ENCODE measurements at regions not wholly inside any gene's neighbourhood (a gene's known extent, or its start where the extent isn't known, plus 50 kb on each side); places are given as distances from the start of the nearest gene placed in this dataset.
"Not testable (repeated sequence)": the region's sequence is repeated elsewhere in the genome, so short reads cannot be mapped to it uniquely, and the experiment has no call there.

- Histone ChIP-seq H3K36me3 (ENCODE audit: control insufficient read depth, insufficient read depth, low read length) (no peaks in the 10 kb centered on the region), H3K27ac (ENCODE audit: low read depth, low read length) (no peak overlapping the region), H3K27me3 (ENCODE audit: control insufficient read depth, insufficient read depth, low read length, poor library complexity, severe bottlenecking) (no peaks in the 10 kb centered on the region), H3K9ac (ENCODE audit: extremely low read depth, low read length, poor library complexity, severe bottlenecking) (no peak overlapping the region), H3K4me1 (ENCODE audit: control insufficient read depth, insufficient read depth, low read length) (no peaks in the 10 kb centered on the region), H3K9me3 (ENCODE audit: control insufficient read depth, low read length) (no peaks in the 10 kb centered on the region), H3K4me3 (ENCODE audit: low read length) (no peak overlapping the region)
- Mint-ChIP-seq H3K4me3 (no peak overlapping the region), H3K27me3 (ENCODE audit: insufficient read depth) (peaks cover 4% of the 10 kb centered on the region), H3K9me3 (peaks cover 24% of the 10 kb centered on the region), H3K27ac (no peak overlapping the region), H3K36me3 (ENCODE audit: low read depth) (peaks cover 2% of the 10 kb centered on the region), H3K4me1 (peaks cover 10% of the 10 kb centered on the region)
- DNase-seq = no peak
- no peak for TF ChIP-seq CTCF (conservative IDR thresholded peaks at IDR 0.05)
- WGBS, 2 experiments (ENCODE audit: insufficient coverage in 1 of 2, insufficient read length in 1 of 2) = 90 to 92% methylated on average over 4 of the region's 5 CpGs
These were observed 460.4 kb upstream of the CCDC196 start for GRCh38 chr14:66025779-66026178.

- not testable (repeated sequence) for H3K9ac ChIP-seq (ENCODE audit: extremely low read depth, low read length, poor library complexity, severe bottlenecking); H3K27me3 ChIP-seq (ENCODE audit: control insufficient read depth, insufficient read depth, low read length, poor library complexity, severe bottlenecking); H3K36me3 ChIP-seq (ENCODE audit: control insufficient read depth, insufficient read depth, low read length); H3K27ac Mint-ChIP-seq; H3K4me3 Mint-ChIP-seq; H3K27ac ChIP-seq (ENCODE audit: low read depth, low read length); H3K4me1 ChIP-seq (ENCODE audit: control insufficient read depth, insufficient read depth, low read length); DNase-seq; H3K4me1 Mint-ChIP-seq; H3K36me3 Mint-ChIP-seq (ENCODE audit: low read depth); H3K4me3 ChIP-seq (ENCODE audit: low read length); H3K27me3 Mint-ChIP-seq (ENCODE audit: insufficient read depth)
- H3K9me3 ChIP-seq (ENCODE audit: control insufficient read depth, low read length) = peaks cover 22% of the 10 kb centered on the region
- 88 to 98% methylated on average over 7 to 12 of the region's 12 CpGs for WGBS, 2 experiments (ENCODE audit: insufficient coverage in 1 of 2, insufficient read length in 1 of 2)
- peaks cover 53% of the 10 kb centered on the region for H3K9me3 Mint-ChIP-seq
These were observed 454.2 kb upstream of the CCDC196 start for GRCh38 chr14:66031981-66032380.

GRCh38 chr14:66032800-66033199, 453.4 kb upstream of the CCDC196 start:
- H3K27me3 Mint-ChIP-seq (ENCODE audit: insufficient read depth) = peaks cover 6% of the 10 kb centered on the region
- H3K9me3 Mint-ChIP-seq = peaks cover 52% of the 10 kb centered on the region
- H3K4me1 Mint-ChIP-seq = no peaks in the 10 kb centered on the region
- no peak overlapping the region for H3K27ac Mint-ChIP-seq
- Histone ChIP-seq H3K27ac (ENCODE audit: low read depth, low read length) (no peak overlapping the region), H3K4me3 (ENCODE audit: low read length) (peak overlapping the region; percentile 29), H3K4me1 (ENCODE audit: control insufficient read depth, insufficient read depth, low read length) (no peaks in the 10 kb centered on the region), H3K9me3 (ENCODE audit: control insufficient read depth, low read length) (peaks cover 22% of the 10 kb centered on the region), H3K27me3 (ENCODE audit: control insufficient read depth, insufficient read depth, low read length, poor library complexity, severe bottlenecking) (no peaks in the 10 kb centered on the region), H3K36me3 (ENCODE audit: control insufficient read depth, insufficient read depth, low read length) (no peaks in the 10 kb centered on the region), H3K9ac (ENCODE audit: extremely low read depth, low read length, poor library complexity, severe bottlenecking) (no peak overlapping the region)
- no peak for DNase-seq
- H3K36me3 Mint-ChIP-seq (ENCODE audit: low read depth) = peaks cover 5% of the 10 kb centered on the region
- H3K4me3 Mint-ChIP-seq = no peak overlapping the region
- no peak for TF ChIP-seq CTCF (conservative IDR thresholded peaks at IDR 0.05)
- 96 to 100% methylated on average over 5 of the region's 5 CpGs for WGBS, 2 experiments (ENCODE audit: insufficient coverage in 1 of 2, insufficient read length in 1 of 2)

- no peak for DNase-seq
- Mint-ChIP-seq H3K27ac (no peak overlapping the region), H3K9me3 (peaks cover 28% of the 10 kb centered on the region), H3K27me3 (ENCODE audit: insufficient read depth) (peaks cover 2% of the 10 kb centered on the region), H3K4me1 (peaks cover 3% of the 10 kb centered on the region), H3K4me3 (no peak overlapping the region), H3K36me3 (ENCODE audit: low read depth) (peaks cover 5% of the 10 kb centered on the region)
- Histone ChIP-seq H3K4me1 (ENCODE audit: control insufficient read depth, insufficient read depth, low read length) (no peaks in the 10 kb centered on the region), H3K9ac (ENCODE audit: extremely low read depth, low read length, poor library complexity, severe bottlenecking) (no peak overlapping the region), H3K27ac (ENCODE audit: low read depth, low read length) (no peak overlapping the region), H3K27me3 (ENCODE audit: control insufficient read depth, insufficient read depth, low read length, poor library complexity, severe bottlenecking) (no peaks in the 10 kb centered on the region), H3K9me3 (ENCODE audit: control insufficient read depth, low read length) (peaks cover 19% of the 10 kb centered on the region), H3K36me3 (ENCODE audit: control insufficient read depth, insufficient read depth, low read length) (no peaks in the 10 kb centered on the region), H3K4me3 (ENCODE audit: low read length) (no peak overlapping the region)
- TF ChIP-seq CTCF (conservative IDR thresholded peaks at IDR 0.05) = no peak
- WGBS, 2 experiments (ENCODE audit: insufficient coverage in 1 of 2, insufficient read length in 1 of 2) = 93 to 100% methylated on average over 1 to 2 of the region's 2 CpGs
These were observed 449.6 kb upstream of the CCDC196 start for GRCh38 chr14:66036547-66036946.

All from endodermal cell (in vitro differentiated cells).